DND-41 (cell line): ENCODE measurements at regions not wholly inside any gene's neighbourhood (a gene's known extent, or its start where the extent isn't known, plus 50 kb on each side); places are given as distances from the start of the nearest gene placed in this dataset.

Experiments used
- ATAC-seq: fragments of 200-7000 bp; cut with Tn5 transposase; 3 replicates; pipeline ENCODE4 v1.9.1; 2021; ENCODE audit warnings: low read depth; ENCODE audit not compliant: insufficient read depth
- DNase-seq: peaks from one replicate; pipeline ENCODE4 v3.0.0-alpha.2; 2020
- H2AFZ ChIP-seq: 2 replicates; pipeline ENCODE4 v1.6.0; 2012; ENCODE audit warnings: low read depth, low read length
- H3K27ac ChIP-seq: 2 replicates; pipeline ENCODE4 v1.5.1; 2012; ENCODE audit warnings: low read length, inconsistent platforms
- H3K27me3 ChIP-seq: fragments of 200-600 bp; sonication (generic); 2 replicates; pipeline ENCODE4 v1.6.0; 2012; ENCODE audit warnings: low read length, mild to moderate bottlenecking, inconsistent platforms; ENCODE audit not compliant: insufficient read depth, poor library complexity
- H3K36me3 ChIP-seq: 2 replicates; pipeline ENCODE4 v1.5.1; 2012; ENCODE audit warnings: low read length, inconsistent platforms; ENCODE audit not compliant: insufficient read depth
- H3K4me1 ChIP-seq: 2 replicates; pipeline ENCODE4 v1.5.1; 2012; ENCODE audit warnings: mild to moderate bottlenecking, low read length; ENCODE audit not compliant: insufficient read depth
- H3K4me2 ChIP-seq: 2 replicates; pipeline ENCODE4 v1.6.0; 2012; ENCODE audit warnings: mild to moderate bottlenecking, moderate library complexity, low read length, inconsistent platforms; ENCODE audit not compliant: insufficient read depth
- H3K4me3 ChIP-seq, 2 experiments: fragments of 200-600 bp in 1 of 2; shearing (Covaris generic) in 1 of 2; 2 replicates each; pipeline ENCODE4 v1.5.1; 2012 to 2016; ENCODE audit warnings: inconsistent platforms in 2 of 2, low read length in 2 of 2, mild to moderate bottlenecking in 2 of 2, low read depth in 1 of 2, moderate library complexity in 1 of 2
- H3K79me2 ChIP-seq: 2 replicates; pipeline ENCODE4 v1.6.0; 2012; ENCODE audit warnings: low read length, inconsistent platforms; ENCODE audit not compliant: insufficient read depth
- H3K9ac ChIP-seq: 2 replicates; pipeline ENCODE4 v1.6.0; 2012; ENCODE audit warnings: low read depth, mild to moderate bottlenecking, inconsistent platforms, low read length, moderate library complexity
- H3K9me3 ChIP-seq: 2 replicates; pipeline ENCODE4 v1.5.1; 2012; ENCODE audit warnings: low read length, moderate library complexity, mild to moderate bottlenecking, inconsistent platforms; ENCODE audit not compliant: insufficient read depth, severe bottlenecking
- H4K20me1 ChIP-seq: 2 replicates; pipeline ENCODE4 v1.6.0; 2012; ENCODE audit warnings: low read length; ENCODE audit not compliant: insufficient read depth
- EZH2 ChIP-seq: IDR thresholded peaks from 3 replicates; pipeline ENCODE4 v1.6.1; 2012; ENCODE audit warnings: borderline replicate concordance, low read depth, mild to moderate bottlenecking, moderate library complexity, low read length, inconsistent platforms; ENCODE audit not compliant: severe bottlenecking
- TF ChIP-seq, protein P1 (sequence below): IDR thresholded peaks from 2 replicates; pipeline ENCODE4 v1.5.1; 2012; ENCODE audit warnings: borderline replicate concordance, low read length, moderate library complexity, mild to moderate bottlenecking; ENCODE audit not compliant: poor library complexity, severe bottlenecking; ENCODE audit errors: extremely low read depth

DNA sequence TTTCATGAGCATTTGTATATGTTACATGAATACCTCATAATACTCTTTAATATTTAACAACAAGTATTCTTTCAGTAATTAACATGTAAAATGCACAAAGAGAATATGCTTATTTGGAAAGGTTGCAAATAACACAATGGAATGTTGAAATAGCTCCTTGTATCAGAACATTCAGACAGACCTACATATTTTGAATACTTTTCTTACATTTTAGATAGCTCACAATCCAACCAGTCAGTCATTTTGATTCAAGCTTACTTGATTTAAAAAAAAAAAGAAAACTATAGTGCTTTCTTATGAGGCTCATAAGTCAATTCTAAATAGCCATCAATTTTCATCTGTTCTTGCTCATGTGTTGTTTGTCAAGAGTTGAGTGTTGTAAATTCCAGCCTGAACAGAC is 518.8 kb downstream of the ADGRL2 start:
- H3K4me3 ChIP-seq = no peak overlapping the region
- no peaks in the 10 kb centered on the region for H4K20me1 ChIP-seq
- DNase-seq = no peak
- no peak overlapping the region for H3K4me2 ChIP-seq
- no peak overlapping the region for H2AFZ ChIP-seq
- H3K79me2 ChIP-seq = no peaks in the 10 kb centered on the region
- no peaks in the 10 kb centered on the region for H3K36me3 ChIP-seq
- TF ChIP-seq, protein P1, sequence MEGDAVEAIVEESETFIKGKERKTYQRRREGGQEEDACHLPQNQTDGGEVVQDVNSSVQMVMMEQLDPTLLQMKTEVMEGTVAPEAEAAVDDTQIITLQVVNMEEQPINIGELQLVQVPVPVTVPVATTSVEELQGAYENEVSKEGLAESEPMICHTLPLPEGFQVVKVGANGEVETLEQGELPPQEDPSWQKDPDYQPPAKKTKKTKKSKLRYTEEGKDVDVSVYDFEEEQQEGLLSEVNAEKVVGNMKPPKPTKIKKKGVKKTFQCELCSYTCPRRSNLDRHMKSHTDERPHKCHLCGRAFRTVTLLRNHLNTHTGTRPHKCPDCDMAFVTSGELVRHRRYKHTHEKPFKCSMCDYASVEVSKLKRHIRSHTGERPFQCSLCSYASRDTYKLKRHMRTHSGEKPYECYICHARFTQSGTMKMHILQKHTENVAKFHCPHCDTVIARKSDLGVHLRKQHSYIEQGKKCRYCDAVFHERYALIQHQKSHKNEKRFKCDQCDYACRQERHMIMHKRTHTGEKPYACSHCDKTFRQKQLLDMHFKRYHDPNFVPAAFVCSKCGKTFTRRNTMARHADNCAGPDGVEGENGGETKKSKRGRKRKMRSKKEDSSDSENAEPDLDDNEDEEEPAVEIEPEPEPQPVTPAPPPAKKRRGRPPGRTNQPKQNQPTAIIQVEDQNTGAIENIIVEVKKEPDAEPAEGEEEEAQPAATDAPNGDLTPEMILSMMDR = no peak
- TF ChIP-seq EZH2 = no peak
- ATAC-seq = no peak
- H3K9me3 ChIP-seq = no peaks in the 10 kb centered on the region
- H3K27ac ChIP-seq = no peak overlapping the region
- H3K4me1 ChIP-seq = no peaks in the 10 kb centered on the region
- H3K9ac ChIP-seq = no peak overlapping the region
- no peaks in the 10 kb centered on the region for H3K27me3 ChIP-seq

DNA sequence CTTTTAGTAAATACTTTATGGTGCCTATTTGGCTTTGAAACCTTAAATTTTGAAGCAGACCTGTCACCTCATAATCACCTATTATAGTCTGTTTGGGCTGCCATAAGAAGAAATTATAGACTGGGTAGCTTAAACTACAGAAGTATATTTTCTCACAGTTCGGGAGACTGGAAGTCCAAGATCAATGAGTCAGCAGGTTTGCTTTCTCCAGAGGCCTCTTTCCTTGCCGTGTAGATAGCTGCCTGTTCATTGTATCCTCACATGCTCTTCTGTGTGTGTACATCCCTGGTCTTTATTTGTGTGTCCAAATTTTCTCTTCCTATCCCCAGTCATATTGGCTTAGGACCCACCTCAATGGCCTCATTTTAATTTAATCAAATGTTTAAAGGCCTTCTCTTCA is 518.2 kb downstream of the ADGRL2 start:
- H3K4me3 ChIP-seq = no peak overlapping the region
- no peaks in the 10 kb centered on the region for H3K36me3 ChIP-seq
- H3K79me2 ChIP-seq = no peaks in the 10 kb centered on the region
- TF ChIP-seq, protein P1 = no peak
- TF ChIP-seq EZH2 = no peak
- H3K9me3 ChIP-seq = no peaks in the 10 kb centered on the region
- ATAC-seq (no peak), DNase-seq (no peak)
- no peaks in the 10 kb centered on the region for H4K20me1 ChIP-seq
- H3K27ac ChIP-seq = no peak overlapping the region
- no peak overlapping the region for H3K9ac ChIP-seq
- H3K4me1 ChIP-seq = no peaks in the 10 kb centered on the region
- H2AFZ ChIP-seq = no peak overlapping the region
- no peaks in the 10 kb centered on the region for H3K27me3 ChIP-seq
- H3K4me2 ChIP-seq = no peak overlapping the region

DNA sequence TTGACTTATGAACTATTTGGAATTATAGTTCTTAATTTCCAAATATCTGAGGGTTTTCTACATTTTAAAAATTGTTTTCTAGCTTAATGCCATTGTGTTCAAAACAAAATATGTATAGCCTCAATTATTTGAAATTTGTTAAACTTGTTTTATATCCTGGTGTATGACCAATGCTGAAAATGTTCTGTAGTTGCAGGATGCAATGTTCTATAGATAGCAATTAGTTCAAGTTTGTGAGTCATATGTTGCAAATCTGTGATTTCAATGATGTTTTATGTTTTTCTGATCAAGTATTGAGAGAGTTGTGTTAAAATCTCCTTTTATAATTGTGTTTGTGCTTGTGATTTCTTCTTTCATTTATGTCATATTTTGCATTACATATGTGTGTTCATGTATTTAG is 517.5 kb downstream of the ADGRL2 start:
- ATAC-seq = no peak
- Histone ChIP-seq H3K4me1 (no peaks in the 10 kb centered on the region), H3K4me2 (no peak overlapping the region), H4K20me1 (no peaks in the 10 kb centered on the region), H3K9me3 (no peaks in the 10 kb centered on the region), H3K79me2 (no peaks in the 10 kb centered on the region), H2AFZ (no peak overlapping the region), H3K27me3 (no peaks in the 10 kb centered on the region), H3K9ac (no peak overlapping the region), H3K27ac (no peak overlapping the region), H3K4me3 (no peak overlapping the region), H3K36me3 (no peaks in the 10 kb centered on the region)
- TF ChIP-seq, protein P1 = no peak
- TF ChIP-seq EZH2 = no peak
- DNase-seq = no peak

- no peak overlapping the region for H3K4me3 ChIP-seq
- H3K27me3 ChIP-seq = no peaks in the 10 kb centered on the region
- no peaks in the 10 kb centered on the region for H3K79me2 ChIP-seq
- H3K4me1 ChIP-seq = no peaks in the 10 kb centered on the region
- H3K9me3 ChIP-seq = no peaks in the 10 kb centered on the region
- no peak overlapping the region for H3K4me2 ChIP-seq
- H3K36me3 ChIP-seq = no peaks in the 10 kb centered on the region
- TF ChIP-seq, protein P1 = no peak
- no peak for TF ChIP-seq EZH2
- DNase-seq (no peak), ATAC-seq (no peak)
- H3K9ac ChIP-seq = no peak overlapping the region
- no peaks in the 10 kb centered on the region for H4K20me1 ChIP-seq
- no peak overlapping the region for H3K27ac ChIP-seq
- H2AFZ ChIP-seq = no peak overlapping the region
Measured at GRCh38 chr1:82317671-82318070, 516.9 kb downstream of the ADGRL2 start.
